ENCODE measurements at regions not wholly inside any gene's neighbourhood (a gene's known extent, or its start where the extent isn't known, plus 50 kb on each side); places are given as distances from the start of the nearest gene placed in this dataset.

GRCh38 chr7:22565315-22565811 is 65.4 kb upstream of the STEAP1B start:
- Histone ChIP-seq H3K4me1 (ENCODE audit: low read length) (peaks cover 51% of the 10 kb centered on the region), H3K36me3 (replicated peaks; ENCODE audit: insufficient read depth, low read length) (no peaks in the 10 kb centered on the region), H3K27me3 (replicated peaks; ENCODE audit: insufficient read depth, low read length) (no peaks in the 10 kb centered on the region), H2AFZ (ENCODE audit: low read length) (peak overlapping the region; percentile 45; the same call in 1 of the 2 replicates), H3K79me2 (ENCODE audit: low read length) (no peaks in the 10 kb centered on the region), H3K9ac (ENCODE audit: low read length) (no peak overlapping the region), H3K4me3 (ENCODE audit: low read length) (peak overlapping the region; percentile 9; the same call in 1 of the 2 replicates), H4K20me1 (ENCODE audit: insufficient read depth, low read length) (no peaks in the 10 kb centered on the region), H3K27ac (ENCODE audit: low read length) (peak overlapping the region; percentile 58; the same call in 1 of the 2 replicates), H3K9me3 (replicated peaks; ENCODE audit: insufficient read depth, low read length) (no peaks in the 10 kb centered on the region), H3K4me2 (ENCODE audit: low read depth, low read length) (peak overlapping the region; percentile 57), H3F3A (ENCODE audit: insufficient read depth, low read length) (peaks cover 37% of the 10 kb centered on the region), H3K9me2 (replicated peaks; ENCODE audit: insufficient read depth, low read length) (no peaks in the 10 kb centered on the region)
- TF ChIP-seq EZH2phosphoT487 (IDR thresholded peaks at IDR 0.05; ENCODE audit: low read length) = no peak
- TF ChIP-seq EZH2 (optimal IDR thresholded peaks at IDR 0.05; ENCODE audit: low read depth, low read length) = no peak
- TF ChIP-seq CTCF (IDR thresholded peaks at IDR 0.05; ENCODE audit: low read length) = no peak
- peak; percentile 64 for DNase-seq

- Histone ChIP-seq H3K4me3 (ENCODE audit: low read length) (no peak overlapping the region), H3K79me2 (ENCODE audit: low read length) (no peaks in the 10 kb centered on the region), H3K27me3 (replicated peaks; ENCODE audit: insufficient read depth, low read length) (no peaks in the 10 kb centered on the region), H3K9me2 (replicated peaks; ENCODE audit: insufficient read depth, low read length) (no peaks in the 10 kb centered on the region), H3K9ac (ENCODE audit: low read length) (no peak overlapping the region), H3K9me3 (replicated peaks; ENCODE audit: insufficient read depth, low read length) (no peaks in the 10 kb centered on the region), H4K20me1 (ENCODE audit: insufficient read depth, low read length) (no peaks in the 10 kb centered on the region), H3F3A (ENCODE audit: insufficient read depth, low read length) (peaks cover 37% of the 10 kb centered on the region), H3K36me3 (replicated peaks; ENCODE audit: insufficient read depth, low read length) (no peaks in the 10 kb centered on the region), H3K27ac (ENCODE audit: low read length) (peak overlapping the region; percentile 58; the same call in 1 of the 2 replicates), H3K4me1 (ENCODE audit: low read length) (peaks cover 51% of the 10 kb centered on the region), H2AFZ (ENCODE audit: low read length) (0 out of 2 replicates have a peak overlapping the region, but pooled peaks have one; percentile 20), H3K4me2 (ENCODE audit: low read depth, low read length) (peak overlapping the region; percentile 57)
- peak; percentile 23 for DNase-seq
- TF ChIP-seq CTCF (IDR thresholded peaks at IDR 0.05; ENCODE audit: low read length) (no peak), EZH2phosphoT487 (IDR thresholded peaks at IDR 0.05; ENCODE audit: low read length) (no peak), EZH2 (optimal IDR thresholded peaks at IDR 0.05; ENCODE audit: low read depth, low read length) (no peak)
Observed at GRCh38 chr7:22564511-22565045, 64.6 kb upstream of the STEAP1B start.

GRCh38 chr7:22563621-22564241 is 63.7 kb upstream of the STEAP1B start:
- no peaks in the 10 kb centered on the region for H3K9me2 ChIP-seq (replicated peaks; ENCODE audit: insufficient read depth, low read length)
- no peaks in the 10 kb centered on the region for H4K20me1 ChIP-seq (ENCODE audit: insufficient read depth, low read length)
- no peak overlapping the region; the same call in 1 of the 2 replicates for H2AFZ ChIP-seq (ENCODE audit: low read length)
- H3K4me2 ChIP-seq (ENCODE audit: low read depth, low read length) = peak overlapping the region; percentile 64
- peaks cover 37% of the 10 kb centered on the region for H3F3A ChIP-seq (ENCODE audit: insufficient read depth, low read length)
- peak overlapping the region; percentile 26; the same call in 1 of the 2 replicates for H3K4me3 ChIP-seq (ENCODE audit: low read length)
- no peak for DNase-seq
- H3K36me3 ChIP-seq (replicated peaks; ENCODE audit: insufficient read depth, low read length) = no peaks in the 10 kb centered on the region
- no peaks in the 10 kb centered on the region for H3K79me2 ChIP-seq (ENCODE audit: low read length)
- peak overlapping the region; percentile 30; the same call in 1 of the 2 replicates for H3K9ac ChIP-seq (ENCODE audit: low read length)
- peaks cover 51% of the 10 kb centered on the region for H3K4me1 ChIP-seq (ENCODE audit: low read length)
- H3K27ac ChIP-seq (ENCODE audit: low read length) = peak overlapping the region; percentile 73
- H3K9me3 ChIP-seq (replicated peaks; ENCODE audit: insufficient read depth, low read length) = no peaks in the 10 kb centered on the region
- H3K27me3 ChIP-seq (replicated peaks; ENCODE audit: insufficient read depth, low read length) = no peaks in the 10 kb centered on the region
- no peak for TF ChIP-seq EZH2 (optimal IDR thresholded peaks at IDR 0.05; ENCODE audit: low read depth, low read length)
- no peak for TF ChIP-seq EZH2phosphoT487 (IDR thresholded peaks at IDR 0.05; ENCODE audit: low read length)

Measured in MM.1S (cell line).